ENCODE measurements at regions not wholly inside any gene's neighbourhood (a gene's known extent, or its start where the extent isn't known, plus 50 kb on each side); places are given as distances from the start of the nearest gene placed in this dataset.
A peak's percentile ranks its signal among the peaks of the same experiment; 100 is the strongest.

GRCh38 chr4:175378372-175378771 is 433.7 kb downstream of the GPM6A start:
- no peak for DNase-seq

- no peak for DNase-seq
These were observed 431.2 kb downstream of the GPM6A start for GRCh38 chr4:175380841-175381240.

- DNase-seq = no peak
These were observed 426.3 kb downstream of the GPM6A start for GRCh38 chr4:175385797-175386196.

GRCh38 chr4:175386776-175387507 is 425.1 kb downstream of the GPM6A start:
- DNase-seq = no peak

- DNase-seq = peak; percentile 19
These were observed 417.9 kb downstream of the GPM6A start for GRCh38 chr4:175394208-175394607.

- DNase-seq = no peak
These were observed 406.1 kb downstream of the GPM6A start for GRCh38 chr4:175405961-175406360.

GRCh38 chr4:175407926-175408325 is 404.1 kb downstream of the GPM6A start:
- DNase-seq = no peak

- DNase-seq = no peak
These were observed 400.8 kb downstream of the GPM6A start for GRCh38 chr4:175411251-175411650.

- no peak for DNase-seq
These were observed 399.9 kb downstream of the GPM6A start for GRCh38 chr4:175412161-175412560.

- DNase-seq = no peak
These were observed 399.3 kb downstream of the GPM6A start for GRCh38 chr4:175412746-175413145.

- DNase-seq = no peak
These were observed 398.5 kb downstream of the GPM6A start for GRCh38 chr4:175413561-175413960.

GRCh38 chr4:175414602-175415001 is 397.5 kb downstream of the GPM6A start:
- no peak for DNase-seq

- no peak for DNase-seq
These were observed 393.5 kb downstream of the GPM6A start for GRCh38 chr4:175418516-175418915.

- DNase-seq = no peak
These were observed 392.8 kb downstream of the GPM6A start for GRCh38 chr4:175419236-175419718.

- no peak for DNase-seq
These were observed 390.6 kb downstream of the GPM6A start for GRCh38 chr4:175421506-175421905.

- DNase-seq = no peak
These were observed 389.7 kb downstream of the GPM6A start for GRCh38 chr4:175422331-175422730.

GRCh38 chr4:175424111-175424510 is 388.0 kb downstream of the GPM6A start:
- DNase-seq = no peak

- DNase-seq = no peak
These were observed 384.3 kb downstream of the GPM6A start for GRCh38 chr4:175427751-175428150.

- no peak for DNase-seq
These were observed 380.4 kb downstream of the GPM6A start for GRCh38 chr4:175431694-175432093.

GRCh38 chr4:175435381-175435783 is 376.7 kb downstream of the GPM6A start:
- DNase-seq = no peak

- no peak for DNase-seq
These were observed 375.9 kb downstream of the GPM6A start for GRCh38 chr4:175436196-175436595.

- DNase-seq = no peak
These were observed 371.3 kb downstream of the GPM6A start for GRCh38 chr4:175440786-175441185.

GRCh38 chr4:175441256-175441655 is 370.8 kb downstream of the GPM6A start:
- DNase-seq = no peak

GRCh38 chr4:175443547-175443946 is 368.5 kb downstream of the GPM6A start:
- no peak for DNase-seq

- no peak for DNase-seq
These were observed 367.6 kb downstream of the GPM6A start for GRCh38 chr4:175444512-175444911.

Data from hindlimb muscle (tissue), 1 donor.